Right cardiac atrium (tissue), 5 donors: ENCODE measurements at regions not wholly inside any gene's neighbourhood (a gene's known extent, or its start where the extent isn't known, plus 50 kb on each side); places are given as distances from the start of the nearest gene placed in this dataset.

Experiments used
- ATAC-seq, 2 donors: fragments of 200-7000 bp; cut with Tn5 transposase; one replicate each; pipeline versions ENCODE4 v1.8.0 to v1.9.1; 2020; ENCODE audit warnings: moderate library complexity in 2 of 2, mild to moderate bottlenecking in 1 of 2
- DNase-seq, 3 donors: peaks; one replicate each; pipeline ENCODE4 v3.0.0-alpha.2; 2020
- H3K27ac ChIP-seq: one replicate; pipeline ENCODE4 v1.5.1; 2013; ENCODE audit warnings: mild to moderate bottlenecking, low read length, control low read depth, moderate library complexity
- H3K27me3 ChIP-seq: one replicate; pipeline ENCODE4 v1.6.1; 2013; ENCODE audit not compliant: control insufficient read depth, insufficient read depth
- H3K4me1 ChIP-seq: one replicate; pipeline ENCODE4 v1.6.1; 2013; ENCODE audit warnings: low read length; ENCODE audit not compliant: control insufficient read depth, insufficient read depth
- H3K4me3 ChIP-seq: one replicate; pipeline ENCODE4 v1.5.1; 2013; ENCODE audit warnings: low read length, control low read depth
- H3K9me3 ChIP-seq: one replicate; pipeline ENCODE4 v1.6.1; 2013; ENCODE audit warnings: low read length; ENCODE audit not compliant: control insufficient read depth
- WGBS: extraction: QIAGEN DNeasy Blood & Tissue Kit; methylation state at CpG from one replicate; pipeline ENCODE4 v1.1.7; 2013; 5-methylcytosine and 5-hydroxymethylcytosine counted together
- intact Hi-C, 4 donors: fragments of 100-400 bp; cut with DNase I; formaldehyde crosslinking; loops; one replicate each; pipeline versions ENCODE4 v1.11.0 to v1.14.0; 2022 to 2023
- donor health status: healthy with polysubstance abuse.
- donor health status: DM: no; HTN: yes; CAD: no.
- donor health status: DM: no; HTN: no; CAD: no.
- donor health status: DM: no; HTN: yes; CAD: no; lungs with severe emphysema.
- donor health status: DM: yes; HTN: yes; CAD: no.

DNA sequence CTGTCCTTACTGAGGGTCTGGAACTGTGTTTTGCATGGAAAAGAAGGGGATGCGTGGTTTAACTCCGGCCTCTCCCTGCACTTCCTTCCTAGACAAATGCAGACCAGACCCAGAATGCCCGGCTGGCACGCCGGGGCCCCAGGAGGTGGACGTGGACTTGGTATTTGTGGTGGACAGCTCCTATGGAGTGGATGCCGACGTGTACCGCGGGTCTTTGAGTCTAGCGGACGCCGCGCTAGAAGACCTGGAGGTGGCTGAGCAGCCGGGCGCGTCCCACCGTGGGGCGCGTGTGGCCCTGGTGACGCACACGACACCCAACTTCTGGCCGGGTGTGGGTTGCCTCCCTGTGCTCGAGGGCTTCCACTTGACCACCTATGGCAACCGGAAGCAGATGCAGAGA, 81.8 kb upstream of the COL6A5 start:
- H3K4me1 ChIP-seq = no peaks in the 10 kb centered on the region
- DNase-seq = peak in 2 of 3 donors; percentile 28 to 45
- H3K27me3 ChIP-seq = no peaks in the 10 kb centered on the region
- no peak overlapping the region for H3K27ac ChIP-seq
- no peak overlapping the region for H3K4me3 ChIP-seq
- 96% methylated on average over 25 of the region's 25 CpGs for WGBS
- peak in 1 of 2 donors; percentile 24 for ATAC-seq
- intact Hi-C loops = no loop called here
- no peaks in the 10 kb centered on the region for H3K9me3 ChIP-seq

DNA sequence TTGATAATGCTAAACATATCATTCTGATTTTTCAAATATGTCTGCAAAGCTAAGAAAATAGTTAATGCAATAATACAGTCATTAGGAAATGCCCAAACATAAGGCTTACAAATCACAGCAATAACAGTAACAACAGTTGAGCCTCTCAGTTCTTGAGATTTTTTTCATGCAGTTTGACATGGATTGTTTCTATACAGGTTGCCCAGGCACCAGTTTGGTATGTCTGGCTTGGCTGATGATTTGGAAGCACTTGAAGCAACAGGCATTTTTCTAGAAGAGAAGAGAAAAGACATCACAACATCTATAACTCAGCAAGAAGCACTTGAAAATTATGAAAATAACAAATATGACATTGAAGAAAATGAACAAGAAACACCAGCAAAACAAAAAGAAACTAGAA, 78.7 kb upstream of the COL6A5 start:
- H3K9me3 ChIP-seq = no peaks in the 10 kb centered on the region
- intact Hi-C loops = no loop called here
- H3K27me3 ChIP-seq = no peaks in the 10 kb centered on the region
- ATAC-seq (no peak), DNase-seq (no peak)
- no peaks in the 10 kb centered on the region for H3K4me1 ChIP-seq
- H3K27ac ChIP-seq = no peak overlapping the region
- no peak overlapping the region for H3K4me3 ChIP-seq

DNA sequence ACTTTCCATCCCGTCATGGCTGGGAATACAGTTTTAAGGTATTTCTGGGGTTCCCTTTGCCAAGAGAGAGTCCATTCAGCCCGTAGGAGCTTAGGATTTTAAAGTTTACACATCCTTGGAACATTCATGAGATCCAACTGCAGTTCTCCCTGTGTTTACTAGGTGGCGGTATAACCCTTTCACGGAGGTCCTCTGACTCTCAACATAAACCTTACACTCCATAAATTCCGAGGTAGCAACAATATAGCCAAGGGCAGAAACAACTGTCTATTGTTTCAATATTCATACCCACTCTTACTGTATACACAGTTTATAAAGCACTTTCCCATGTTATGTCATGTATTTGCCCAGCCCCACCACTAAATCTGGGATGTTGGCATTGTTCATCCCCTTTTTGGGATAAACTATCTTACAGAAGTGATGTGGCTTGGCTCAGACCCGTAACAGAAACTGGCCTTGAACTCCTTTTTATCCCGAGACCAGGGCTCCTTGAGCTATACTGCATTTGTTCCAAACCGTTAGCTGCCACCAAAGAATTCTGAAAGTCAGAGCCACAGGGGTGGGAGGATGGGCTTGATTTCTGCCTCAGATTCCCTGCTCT, 69.2 kb upstream of the COL6A5 start:
- 12% methylated on average over 8 of the region's 8 CpGs for WGBS

DNA sequence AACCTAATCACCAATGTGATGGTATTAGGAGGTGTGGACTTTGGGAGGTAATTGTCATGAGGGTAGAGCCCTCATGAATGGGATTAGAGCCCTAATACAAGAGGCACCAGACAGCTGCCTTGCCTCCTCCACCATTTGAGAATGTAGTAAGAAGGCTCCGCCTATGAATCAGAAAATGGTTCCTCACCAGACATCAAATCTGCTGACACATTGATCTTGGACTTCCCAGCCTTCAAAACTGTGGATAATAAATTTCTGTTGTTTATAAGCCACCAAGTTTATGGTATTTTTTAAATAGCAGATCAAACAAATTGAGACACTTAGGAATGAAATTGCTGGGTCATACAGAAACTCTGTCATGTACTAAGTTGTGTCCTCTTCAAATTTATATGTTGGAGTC, 56.8 kb upstream of the COL6A5 start:
- Histone ChIP-seq H3K27me3 (peaks cover 2% of the 10 kb centered on the region), H3K9me3 (no peaks in the 10 kb centered on the region), H3K27ac (no peak overlapping the region), H3K4me3 (no peak overlapping the region), H3K4me1 (no peaks in the 10 kb centered on the region)
- intact Hi-C loops = no loop called here
- 93% methylated on average over 1 of the region's 1 CpG for WGBS
- ATAC-seq = no peak
- DNase-seq = no peak

More for the DNA sequence above, 69.2 kb upstream of the COL6A5 start:
- Histone ChIP-seq H3K4me1 (no peaks in the 10 kb centered on the region), H3K27me3 (no peaks in the 10 kb centered on the region), H3K9me3 (no peaks in the 10 kb centered on the region), H3K27ac (no peak overlapping the region), H3K4me3 (no peak overlapping the region)
- ATAC-seq (peak; percentile 60), DNase-seq (no peak)
- intact Hi-C loops = no loop called here

DNA sequence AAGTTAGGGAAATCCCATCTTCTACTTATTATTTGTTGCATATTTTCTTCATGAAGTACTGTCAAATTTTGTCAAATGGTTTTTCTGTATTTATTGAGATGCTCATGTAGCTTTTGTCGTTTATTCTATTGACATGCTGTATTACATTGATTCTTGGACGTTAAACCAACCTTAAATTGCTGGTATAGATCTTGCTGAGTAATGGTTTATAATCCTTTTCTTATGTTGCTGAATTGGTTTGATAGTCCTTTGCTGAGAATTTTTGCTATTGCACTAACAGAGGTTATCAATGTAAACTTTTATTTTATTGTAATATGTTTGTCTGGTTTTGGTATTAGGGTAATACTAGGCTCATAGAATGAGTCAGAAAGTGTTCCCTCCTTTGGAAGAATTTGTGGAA, 54.3 kb upstream of the COL6A5 start:
- H3K4me1 ChIP-seq = no peaks in the 10 kb centered on the region
- H3K4me3 ChIP-seq = no peak overlapping the region
- H3K9me3 ChIP-seq = no peaks in the 10 kb centered on the region
- ATAC-seq (no peak), DNase-seq (no peak)
- 86% methylated on average over 2 of the region's 2 CpGs for WGBS
- no peak overlapping the region for H3K27ac ChIP-seq
- intact Hi-C loops = no loop called here
- H3K27me3 ChIP-seq = no peaks in the 10 kb centered on the region

DNA sequence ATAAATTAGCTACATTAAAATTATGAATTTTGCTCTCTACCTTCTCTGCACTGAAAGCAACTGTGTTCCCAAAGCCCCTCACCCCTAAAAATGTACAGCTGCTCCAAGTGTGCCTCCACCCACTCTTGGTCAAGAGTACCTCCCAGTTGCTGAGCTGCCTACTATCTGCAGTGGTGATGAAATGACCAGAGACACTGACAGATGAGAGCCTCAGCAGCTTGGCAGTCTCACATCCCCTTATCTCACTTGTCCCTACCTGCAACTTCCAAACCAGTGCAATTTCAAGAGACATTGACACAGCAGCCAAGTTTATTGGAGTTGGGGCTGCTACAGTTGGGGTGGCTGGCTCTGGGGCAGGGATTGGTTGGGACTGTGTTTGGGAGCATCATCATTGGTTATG, 52.2 kb upstream of the COL6A5 start:
- intact Hi-C loops = no loop called here
- ATAC-seq (no peak), DNase-seq (no peak)
- Histone ChIP-seq H3K27ac (no peak overlapping the region), H3K4me3 (no peak overlapping the region), H3K27me3 (no peaks in the 10 kb centered on the region), H3K4me1 (no peaks in the 10 kb centered on the region), H3K9me3 (no peaks in the 10 kb centered on the region)
